D721Med (cell line): ENCODE measurements at regions not wholly inside any gene's neighbourhood (a gene's known extent, or its start where the extent isn't known, plus 50 kb on each side); places are given as distances from the start of the nearest gene placed in this dataset.

ENCODE experiments used
- DNase-seq: peaks from one replicate; pipeline ENCODE4 v3.0.0; 2011; ENCODE audit warnings: low spot score; ENCODE audit not compliant: insufficient read length
- FAIRE-seq: peaks from 2 replicates; lab custom pipeline; 2011; peaks lifted over from hg19 to GRCh38; lab: Jason Lieb, UNC
- TF ChIP-seq, protein P1 (sequence below): IDR thresholded peaks from 2 replicates; pipeline ENCODE4 v1.5.1; 2012; ENCODE audit warnings: mild to moderate bottlenecking, control low read depth; ENCODE audit not compliant: insufficient read depth; ENCODE audit errors: missing control alignments

DNA sequence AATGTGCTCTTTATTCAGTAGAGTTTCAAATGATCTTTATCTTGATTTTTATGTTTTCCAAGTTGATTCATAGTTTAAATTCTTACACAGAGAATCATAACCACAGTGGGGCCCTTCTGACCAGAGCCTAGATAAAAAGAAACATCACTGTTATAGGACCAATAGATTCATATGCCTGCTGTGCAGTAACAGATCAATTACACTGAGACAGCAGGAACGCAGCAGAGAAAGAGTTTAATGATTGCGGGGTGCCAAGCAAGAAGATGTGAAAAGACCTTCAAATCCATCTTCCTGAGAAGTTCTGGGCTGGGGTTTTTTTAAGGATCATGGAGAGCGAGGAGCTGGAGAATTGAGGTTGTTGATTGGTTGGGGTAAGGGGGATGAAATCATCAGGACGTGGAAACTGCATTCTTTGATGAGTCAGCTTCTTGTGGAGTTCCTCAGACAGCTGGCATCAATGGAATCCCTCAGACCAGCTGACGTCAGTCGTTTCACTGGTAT is 346.6 kb downstream of the TBC1D4 start:
- no peak for DNase-seq

DNA sequence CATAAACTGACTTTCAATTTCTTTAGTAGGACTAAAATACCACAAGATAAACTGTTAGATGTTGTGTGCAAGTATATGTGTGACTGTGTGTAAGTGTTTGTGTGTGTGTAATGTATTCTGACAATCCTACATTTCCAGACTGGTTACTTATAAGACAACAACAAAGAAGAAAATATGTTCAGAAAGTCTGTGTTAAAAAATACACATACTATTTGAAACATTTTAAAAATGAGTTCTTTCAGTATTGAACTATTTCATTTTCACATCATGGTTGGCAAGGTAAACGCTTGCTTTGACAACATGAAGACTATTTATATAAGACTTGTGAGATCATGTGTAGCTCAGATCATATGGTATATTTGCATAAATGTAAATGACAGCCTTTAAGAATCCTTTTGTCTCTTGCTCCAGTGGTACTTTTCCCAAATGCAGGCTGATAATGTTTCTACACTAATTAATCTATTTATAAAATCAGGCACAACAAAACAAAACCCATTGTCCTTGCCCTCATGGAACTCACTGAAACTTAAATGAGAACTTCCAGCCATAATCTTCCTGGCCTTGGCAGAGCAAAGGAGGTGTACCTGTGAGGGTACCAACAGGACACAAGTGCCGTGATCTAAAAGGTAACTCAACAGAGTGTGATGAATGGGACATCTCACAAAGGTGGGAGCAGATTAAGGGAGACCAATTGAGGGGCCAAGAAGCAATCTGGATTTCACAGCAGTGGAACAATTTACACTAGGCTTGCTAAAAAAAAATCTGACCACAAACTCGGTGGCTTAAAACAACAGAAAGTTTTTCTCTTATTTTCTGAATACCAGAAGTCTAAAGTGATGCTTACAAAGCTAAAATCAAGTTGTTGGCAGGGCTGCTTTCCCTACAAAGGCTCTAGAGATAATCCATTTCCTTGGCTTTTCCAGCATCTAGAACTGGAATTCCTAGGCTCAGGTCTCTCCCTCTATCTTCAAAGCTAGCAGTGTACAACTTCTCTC is 349.0 kb downstream of the TBC1D4 start:
- no peak for FAIRE-seq
- no peak for DNase-seq

More for the DNA sequence above, 346.6 kb downstream of the TBC1D4 start:
- no peak for FAIRE-seq
- TF ChIP-seq, protein P1, sequence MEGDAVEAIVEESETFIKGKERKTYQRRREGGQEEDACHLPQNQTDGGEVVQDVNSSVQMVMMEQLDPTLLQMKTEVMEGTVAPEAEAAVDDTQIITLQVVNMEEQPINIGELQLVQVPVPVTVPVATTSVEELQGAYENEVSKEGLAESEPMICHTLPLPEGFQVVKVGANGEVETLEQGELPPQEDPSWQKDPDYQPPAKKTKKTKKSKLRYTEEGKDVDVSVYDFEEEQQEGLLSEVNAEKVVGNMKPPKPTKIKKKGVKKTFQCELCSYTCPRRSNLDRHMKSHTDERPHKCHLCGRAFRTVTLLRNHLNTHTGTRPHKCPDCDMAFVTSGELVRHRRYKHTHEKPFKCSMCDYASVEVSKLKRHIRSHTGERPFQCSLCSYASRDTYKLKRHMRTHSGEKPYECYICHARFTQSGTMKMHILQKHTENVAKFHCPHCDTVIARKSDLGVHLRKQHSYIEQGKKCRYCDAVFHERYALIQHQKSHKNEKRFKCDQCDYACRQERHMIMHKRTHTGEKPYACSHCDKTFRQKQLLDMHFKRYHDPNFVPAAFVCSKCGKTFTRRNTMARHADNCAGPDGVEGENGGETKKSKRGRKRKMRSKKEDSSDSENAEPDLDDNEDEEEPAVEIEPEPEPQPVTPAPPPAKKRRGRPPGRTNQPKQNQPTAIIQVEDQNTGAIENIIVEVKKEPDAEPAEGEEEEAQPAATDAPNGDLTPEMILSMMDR, result no peak

DNA sequence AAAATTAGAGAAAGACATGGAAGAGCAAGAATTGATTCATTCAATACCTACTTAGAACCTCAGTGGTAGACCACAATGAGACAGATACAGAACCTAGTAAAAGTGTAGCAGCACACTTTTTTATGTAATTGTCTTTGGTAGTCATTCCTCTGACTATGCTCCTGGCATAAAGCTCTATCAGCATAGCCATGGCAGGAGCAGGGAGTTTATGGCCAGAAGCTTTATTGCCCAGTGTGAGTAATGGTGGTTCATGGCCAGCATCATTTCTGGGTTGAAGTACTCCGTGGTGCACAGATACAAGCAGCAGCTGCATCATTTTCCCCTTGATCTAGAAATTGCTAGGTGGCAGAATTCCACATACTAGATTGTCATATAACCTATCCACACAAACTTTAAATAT is 352.6 kb downstream of the TBC1D4 start:
- TF ChIP-seq, protein P1, result no peak
- DNase-seq, result no peak
- FAIRE-seq, result no peak

More for the DNA sequence above, 349.0 kb downstream of the TBC1D4 start:
- TF ChIP-seq, protein P1, result no peak

DNA sequence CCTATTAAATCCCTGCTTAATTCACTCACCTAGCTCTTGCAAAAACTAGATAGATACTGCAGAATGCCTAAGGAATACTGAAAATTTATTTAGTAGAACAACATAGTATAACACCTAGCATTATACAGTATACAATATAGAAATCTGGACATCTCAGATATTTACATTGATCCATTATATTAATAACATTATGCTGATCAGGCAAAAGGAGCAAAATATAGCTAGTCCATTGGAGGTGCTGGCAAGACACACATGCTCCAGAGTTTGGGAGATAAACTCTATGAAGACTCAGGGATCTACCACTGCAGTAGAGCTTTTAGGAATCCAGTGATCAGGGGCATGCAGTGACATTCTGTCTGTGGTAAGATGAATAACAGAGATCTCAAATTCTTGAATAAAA is 357.6 kb downstream of the TBC1D4 start:
- FAIRE-seq, result no peak

DNA sequence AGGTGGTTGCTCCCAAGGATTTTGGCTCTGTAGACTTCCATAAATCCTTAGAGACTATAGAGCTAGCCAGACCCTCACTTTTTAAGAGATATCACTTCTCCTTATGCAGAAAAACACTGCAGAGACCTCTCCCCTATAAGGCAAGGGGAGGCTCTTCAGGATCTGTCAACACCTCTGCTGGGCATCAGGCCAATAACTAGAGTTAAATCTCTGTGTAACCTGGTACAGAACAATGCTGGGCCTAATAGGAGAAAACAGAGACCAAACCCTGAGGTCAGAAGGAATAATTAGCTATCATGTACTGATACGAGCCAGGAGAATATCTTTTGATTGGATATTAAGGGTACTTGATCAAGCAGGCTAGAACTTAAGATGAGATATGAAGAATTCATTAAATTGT is 358.5 kb downstream of the TBC1D4 start:
- TF ChIP-seq, protein P1, result no peak
- DNase-seq, result no peak
- no peak for FAIRE-seq

More for the DNA sequence above, 357.6 kb downstream of the TBC1D4 start:
- no peak for DNase-seq
- TF ChIP-seq, protein P1, result no peak

DNA sequence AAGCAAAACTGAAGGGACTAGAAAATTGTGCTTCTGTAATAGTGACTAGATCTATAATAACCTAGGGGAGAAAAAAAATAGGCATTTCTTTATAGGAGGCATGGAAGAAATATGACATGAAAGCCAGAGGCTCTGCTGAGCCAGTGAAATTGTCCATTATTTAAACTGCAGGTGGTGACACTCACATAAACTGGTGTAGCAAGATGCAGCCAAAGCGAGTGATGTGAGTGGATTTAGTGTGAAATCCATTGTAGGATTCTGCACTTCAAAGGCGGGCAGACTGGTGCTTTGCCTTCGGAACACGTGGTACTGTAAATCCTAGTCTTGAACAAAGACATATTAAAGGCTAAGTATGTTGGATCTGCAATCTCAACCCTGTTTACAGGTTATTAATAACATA is 361.9 kb downstream of the TBC1D4 start:
- FAIRE-seq, result no peak
- TF ChIP-seq, protein P1, result no peak
- DNase-seq, result no peak
